Gastroesophageal sphincter (tissue), 3 donors: ENCODE measurements at regions not wholly inside any gene's neighbourhood (a gene's known extent, or its start where the extent isn't known, plus 50 kb on each side); places are given as distances from the start of the nearest gene placed in this dataset.

Experiments used
- EP300 ChIP-seq: sonication (generic); formaldehyde crosslinking; IDR thresholded peaks from one replicate; pipeline ENCODE4 v1.6.1; 2017; ENCODE audit warnings: antibody characterized with exemption, mild to moderate bottlenecking
- POLR2A ChIP-seq, 2 donors: fragments of 450-650 bp; IDR thresholded peaks; one replicate each; pipeline ENCODE4 v1.6.1; 2017; ENCODE audit warnings: antibody characterized with exemption in 2 of 2, mild to moderate bottlenecking in 2 of 2, moderate library complexity in 1 of 2
- POLR2AphosphoS5 ChIP-seq: sonication (generic); formaldehyde crosslinking; IDR thresholded peaks from one replicate; pipeline ENCODE4 v1.6.1; 2017; ENCODE audit warnings: antibody characterized with exemption
- TF ChIP-seq, protein P1 (sequence below), 4 experiments: fragments of 200-600 bp in 2 of 4; fragments of 450-650 bp in 2 of 4; sonication (generic) in 1 of 4; IDR thresholded peaks; one replicate each; pipeline ENCODE4 v1.5.1; 2017 to 2019; ENCODE audit warnings: antibody characterized with exemption in 4 of 4, mild to moderate bottlenecking in 2 of 4, moderate library complexity in 2 of 4

DNA sequence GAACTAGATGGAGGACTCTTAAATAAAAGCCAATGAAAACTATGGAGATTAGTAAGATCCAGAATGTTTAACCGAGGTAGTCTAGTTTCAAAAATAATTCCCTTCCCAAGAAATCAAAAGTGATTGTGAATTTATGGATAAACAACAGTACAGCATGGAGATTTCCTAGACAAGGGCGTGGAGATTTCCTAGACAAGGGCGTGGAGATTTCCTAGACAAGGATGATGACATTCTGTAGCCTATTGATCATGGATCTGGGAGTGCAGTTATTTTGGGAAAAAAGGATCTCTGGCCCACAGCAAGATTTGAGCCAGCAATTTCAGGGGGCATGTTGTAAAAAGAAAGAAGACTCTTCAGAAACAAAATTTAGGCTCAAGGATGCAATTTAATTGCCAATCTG, 175.3 kb downstream of the RAP2B start:
- TF ChIP-seq, protein P1, sequence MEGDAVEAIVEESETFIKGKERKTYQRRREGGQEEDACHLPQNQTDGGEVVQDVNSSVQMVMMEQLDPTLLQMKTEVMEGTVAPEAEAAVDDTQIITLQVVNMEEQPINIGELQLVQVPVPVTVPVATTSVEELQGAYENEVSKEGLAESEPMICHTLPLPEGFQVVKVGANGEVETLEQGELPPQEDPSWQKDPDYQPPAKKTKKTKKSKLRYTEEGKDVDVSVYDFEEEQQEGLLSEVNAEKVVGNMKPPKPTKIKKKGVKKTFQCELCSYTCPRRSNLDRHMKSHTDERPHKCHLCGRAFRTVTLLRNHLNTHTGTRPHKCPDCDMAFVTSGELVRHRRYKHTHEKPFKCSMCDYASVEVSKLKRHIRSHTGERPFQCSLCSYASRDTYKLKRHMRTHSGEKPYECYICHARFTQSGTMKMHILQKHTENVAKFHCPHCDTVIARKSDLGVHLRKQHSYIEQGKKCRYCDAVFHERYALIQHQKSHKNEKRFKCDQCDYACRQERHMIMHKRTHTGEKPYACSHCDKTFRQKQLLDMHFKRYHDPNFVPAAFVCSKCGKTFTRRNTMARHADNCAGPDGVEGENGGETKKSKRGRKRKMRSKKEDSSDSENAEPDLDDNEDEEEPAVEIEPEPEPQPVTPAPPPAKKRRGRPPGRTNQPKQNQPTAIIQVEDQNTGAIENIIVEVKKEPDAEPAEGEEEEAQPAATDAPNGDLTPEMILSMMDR (IDR thresholded peaks at IDR 0.05): no peak
- TF ChIP-seq POLR2A (IDR thresholded peaks at IDR 0.05): no peak
- TF ChIP-seq POLR2AphosphoS5: no peak
- TF ChIP-seq EP300: no peak
